Erythroblast (primary cell): ENCODE measurements at regions not wholly inside any gene's neighbourhood (a gene's known extent, or its start where the extent isn't known, plus 50 kb on each side); places are given as distances from the start of the nearest gene placed in this dataset.

ENCODE experiments used
- GATA1 ChIP-seq: IDR thresholded peaks from 2 replicates; pipeline ENCODE4 v1.6.1; 2011; ENCODE audit warnings: low read depth, mild to moderate bottlenecking, control low read depth, low read length, moderate library complexity
- POLR2A ChIP-seq: IDR thresholded peaks from 2 replicates; pipeline ENCODE4 v1.6.1; 2011; ENCODE audit warnings: mild to moderate bottlenecking, low read length

DNA sequence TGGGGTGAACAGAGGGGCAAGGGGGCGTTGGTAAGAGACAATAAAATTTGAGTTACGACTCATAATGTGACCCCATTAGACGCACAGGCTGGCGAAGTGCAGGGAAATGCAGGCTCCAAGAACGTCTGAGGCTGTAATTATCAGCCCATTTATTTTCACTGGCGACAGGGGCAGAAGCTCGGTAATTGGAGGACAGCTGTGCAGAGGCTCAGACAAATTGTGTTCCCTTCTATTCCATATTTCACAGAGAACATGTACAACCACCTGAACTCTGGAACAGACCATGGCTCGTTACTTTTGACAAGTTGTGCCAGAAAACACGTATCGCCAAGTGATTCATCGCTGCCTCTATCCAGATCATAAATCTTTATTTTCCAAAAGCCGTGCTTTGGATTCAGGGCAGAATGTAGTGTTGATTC is 137.3 kb upstream of the FRMD4A start:
- TF ChIP-seq POLR2A (no peak), GATA1 (no peak)
